SK-N-SH (cell line): ENCODE measurements at regions not wholly inside any gene's neighbourhood (a gene's known extent, or its start where the extent isn't known, plus 50 kb on each side); places are given as distances from the start of the nearest gene placed in this dataset.

Source experiments
- CTCF ChIP-seq: fragments of 200-600 bp; sonication (generic); IDR thresholded peaks from 2 replicates; pipeline ENCODE4 v1.6.1; 2017; ENCODE audit warnings: antibody characterized with exemption, mild to moderate bottlenecking, moderate library complexity
- EP300 ChIP-seq, 2 experiments: IDR thresholded peaks; 2 replicates each; pipeline versions ENCODE4 v1.4.0 to v1.6.1; 2012; ENCODE audit warnings: borderline replicate concordance in 1 of 2, low read depth in 1 of 2, low read length in 1 of 2
- EZH2phosphoT487 ChIP-seq: fragments of 200-600 bp; sonication (generic); IDR thresholded peaks from 2 replicates; pipeline ENCODE4 v1.6.1; 2017; ENCODE audit warnings: low read depth, mixed run types, mild to moderate bottlenecking, antibody characterized with exemption, moderate library complexity, borderline replicate concordance
- FOSL2 ChIP-seq: IDR thresholded peaks from 2 replicates; pipeline ENCODE4 v1.4.0; 2012; ENCODE audit warnings: low read depth, mild to moderate bottlenecking, moderate library complexity, borderline replicate concordance
- FOXJ3 ChIP-seq: sonication (generic); formaldehyde crosslinking; IDR thresholded peaks from 2 replicates; pipeline ENCODE4 v1.5.1; 2020; ENCODE audit warnings: mild to moderate bottlenecking, missing genetic modification reagents
- FOXM1 ChIP-seq: IDR thresholded peaks from 2 replicates; pipeline ENCODE4 v1.4.0; 2012; ENCODE audit warnings: low read depth, mild to moderate bottlenecking
- GABPA ChIP-seq: IDR thresholded peaks from 2 replicates; pipeline ENCODE4 v1.4.0; 2012; ENCODE audit warnings: low read depth, mild to moderate bottlenecking
- MEF2A ChIP-seq: IDR thresholded peaks from 2 replicates; pipeline ENCODE4 v1.4.0; 2012; ENCODE audit warnings: low read depth, borderline replicate concordance
- POLR2AphosphoS5 ChIP-seq: IDR thresholded peaks from 2 replicates; pipeline ENCODE4 v1.6.1; 2012; ENCODE audit warnings: low read depth, low read length
- RAD21 ChIP-seq: IDR thresholded peaks from 2 replicates; pipeline ENCODE4 v1.6.1; 2012; ENCODE audit warnings: mild to moderate bottlenecking, low read length
- REST ChIP-seq: IDR thresholded peaks from 2 replicates; pipeline ENCODE4 v1.6.1; 2012; ENCODE audit warnings: mild to moderate bottlenecking, low read depth, low read length, moderate library complexity
- SIN3A ChIP-seq: IDR thresholded peaks from 2 replicates; pipeline ENCODE4 v1.6.1; 2012; ENCODE audit warnings: low read depth, mild to moderate bottlenecking, low read length, moderate library complexity, borderline replicate concordance
- SMC3 ChIP-seq: IDR thresholded peaks from 2 replicates; pipeline ENCODE4 v1.6.1; 2012; ENCODE audit warnings: low read depth, low read length, improper control_type of control experiment
- YY1 ChIP-seq: IDR thresholded peaks from 2 replicates; pipeline ENCODE4 v1.4.0; 2012; ENCODE audit warnings: low read depth, mild to moderate bottlenecking

GRCh38 chr13:64997438-64997837, 2232.7 kb downstream of the PCDH9 start:
- TF ChIP-seq POLR2AphosphoS5: no peak
- TF ChIP-seq CTCF: no peak; the same call in 1 of the 2 replicates
- no peak for TF ChIP-seq FOSL2
- no peak for TF ChIP-seq EP300 (IDR thresholded peaks at IDR 0.05; ENCODE audit: borderline replicate concordance in 1 of 2, low read depth in 1 of 2, low read length in 1 of 2)
- TF ChIP-seq FOXJ3 (CRISPR knock-in tag): no peak
- no peak for TF ChIP-seq EZH2phosphoT487
- TF ChIP-seq GABPA: no peak
- TF ChIP-seq FOXM1: no peak
- no peak for TF ChIP-seq SIN3A
- no peak for TF ChIP-seq SMC3
- TF ChIP-seq MEF2A: no peak
- no peak for TF ChIP-seq RAD21
- TF ChIP-seq YY1: no peak
- no peak for TF ChIP-seq REST
